ENCODE measurements at regions not wholly inside any gene's neighbourhood (a gene's known extent, or its start where the extent isn't known, plus 50 kb on each side); places are given as distances from the start of the nearest gene placed in this dataset.

DNA sequence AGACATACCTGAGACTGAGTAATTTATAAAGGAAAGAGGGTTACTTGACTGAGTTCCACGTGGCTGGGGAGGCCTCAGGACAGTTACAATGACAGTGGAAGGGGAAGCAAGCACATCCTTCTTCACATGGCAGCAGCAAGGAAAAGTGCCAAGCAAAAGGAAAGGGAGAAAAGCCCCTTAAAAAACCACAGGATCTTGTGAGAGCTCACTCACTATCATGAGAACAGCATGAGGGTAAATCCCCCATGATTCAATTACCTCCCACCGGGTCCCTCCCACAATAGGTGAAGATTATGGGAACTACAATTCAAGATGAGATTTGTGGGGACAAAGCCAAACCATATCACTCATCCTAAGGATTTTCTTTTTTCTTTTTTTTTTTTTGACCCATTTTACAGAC is 177.8 kb upstream of the EEA1 start:
- DNase-seq (ENCODE audit: low spot score): no peak
- TF ChIP-seq, protein P1, sequence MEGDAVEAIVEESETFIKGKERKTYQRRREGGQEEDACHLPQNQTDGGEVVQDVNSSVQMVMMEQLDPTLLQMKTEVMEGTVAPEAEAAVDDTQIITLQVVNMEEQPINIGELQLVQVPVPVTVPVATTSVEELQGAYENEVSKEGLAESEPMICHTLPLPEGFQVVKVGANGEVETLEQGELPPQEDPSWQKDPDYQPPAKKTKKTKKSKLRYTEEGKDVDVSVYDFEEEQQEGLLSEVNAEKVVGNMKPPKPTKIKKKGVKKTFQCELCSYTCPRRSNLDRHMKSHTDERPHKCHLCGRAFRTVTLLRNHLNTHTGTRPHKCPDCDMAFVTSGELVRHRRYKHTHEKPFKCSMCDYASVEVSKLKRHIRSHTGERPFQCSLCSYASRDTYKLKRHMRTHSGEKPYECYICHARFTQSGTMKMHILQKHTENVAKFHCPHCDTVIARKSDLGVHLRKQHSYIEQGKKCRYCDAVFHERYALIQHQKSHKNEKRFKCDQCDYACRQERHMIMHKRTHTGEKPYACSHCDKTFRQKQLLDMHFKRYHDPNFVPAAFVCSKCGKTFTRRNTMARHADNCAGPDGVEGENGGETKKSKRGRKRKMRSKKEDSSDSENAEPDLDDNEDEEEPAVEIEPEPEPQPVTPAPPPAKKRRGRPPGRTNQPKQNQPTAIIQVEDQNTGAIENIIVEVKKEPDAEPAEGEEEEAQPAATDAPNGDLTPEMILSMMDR (IDR thresholded peaks at IDR 0.05): no peak
- no peak overlapping the region for H3K4me3 ChIP-seq
- no peaks in the 10 kb centered on the region for H3K9me3 ChIP-seq
- no peak overlapping the region for H3K27ac ChIP-seq
- H3K27me3 ChIP-seq: no peaks in the 10 kb centered on the region
- no peaks in the 10 kb centered on the region for H3K36me3 ChIP-seq
- peaks cover 0 to 20% of the 10 kb centered on the region in 2 donors for H3K4me1 ChIP-seq

DNA sequence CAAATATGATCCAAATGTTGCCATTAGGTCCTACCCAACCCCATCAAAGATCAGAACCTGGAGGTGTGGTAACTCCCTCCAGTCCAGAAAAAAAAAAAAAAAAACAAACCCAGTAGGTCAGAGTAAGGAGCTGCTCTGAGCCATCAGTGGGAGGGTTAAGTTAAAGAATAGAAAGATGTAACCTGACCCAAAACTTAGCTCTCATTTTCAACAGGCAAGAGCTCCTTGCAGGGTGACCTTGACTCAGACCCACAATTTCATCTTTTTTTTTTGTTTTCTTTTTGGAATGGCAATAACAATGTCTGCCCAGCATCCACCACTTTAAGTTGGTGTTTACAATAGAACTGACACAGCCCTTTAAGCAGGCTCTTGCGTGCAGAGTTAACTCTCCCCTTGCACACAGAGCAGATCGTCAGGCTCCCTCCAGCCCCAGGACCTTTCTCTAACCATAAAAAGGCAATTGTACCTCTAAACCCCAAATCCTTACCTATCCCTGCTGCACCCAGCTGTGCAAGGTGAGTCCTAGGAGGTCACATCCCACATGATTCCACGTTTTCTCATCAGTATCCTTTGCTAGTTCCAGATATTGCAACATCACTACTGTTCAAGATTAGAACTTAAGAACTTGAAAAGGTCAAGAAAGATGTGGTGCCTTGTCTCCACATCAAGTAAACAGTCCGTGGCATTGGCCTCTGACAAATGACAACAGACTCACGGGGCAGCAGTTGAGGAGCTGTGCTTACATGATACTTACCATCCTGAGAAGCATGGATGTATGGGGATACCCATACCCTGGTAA is 178.6 kb upstream of the EEA1 start:
- TF ChIP-seq, protein P1 (IDR thresholded peaks at IDR 0.05): no peak
- no peak overlapping the region for H3K4me3 ChIP-seq
- DNase-seq (ENCODE audit: low spot score): no peak
- H3K27ac ChIP-seq: no peak overlapping the region
- H3K4me1 ChIP-seq: peaks cover 0 to 26% of the 10 kb centered on the region in 2 donors
- H3K27me3 ChIP-seq: no peaks in the 10 kb centered on the region
- no peaks in the 10 kb centered on the region for H3K36me3 ChIP-seq
- H3K9me3 ChIP-seq: no peaks in the 10 kb centered on the region

DNA sequence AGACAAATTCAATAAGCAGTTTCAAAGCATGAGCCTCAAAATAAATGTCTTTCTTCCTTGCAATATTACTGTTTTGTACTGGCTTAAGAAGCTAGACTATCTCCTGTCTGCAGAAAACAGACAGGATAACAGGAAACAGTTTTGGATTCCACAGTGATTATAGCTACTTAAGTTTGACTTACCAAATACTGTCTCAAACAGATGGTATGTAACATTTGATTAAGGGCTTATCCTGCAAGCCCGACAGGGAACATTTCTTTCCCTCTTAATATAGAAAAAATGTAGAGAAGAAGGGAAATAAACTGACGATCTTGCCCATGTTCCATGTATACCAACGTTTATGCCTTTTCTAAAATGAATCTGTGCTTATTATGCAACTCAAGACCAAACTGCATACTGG is 179.9 kb upstream of the EEA1 start:
- TF ChIP-seq, protein P1 (IDR thresholded peaks at IDR 0.05): no peak
- Histone ChIP-seq H3K9me3 (no peaks in the 10 kb centered on the region), H3K36me3 (no peaks in the 10 kb centered on the region), H3K4me3 (no peak overlapping the region), H3K4me1 (peaks cover 0 to 39% of the 10 kb centered on the region in 2 donors), H3K27me3 (no peaks in the 10 kb centered on the region), H3K27ac (peak overlapping the region in 1 of 2 donors; percentile 45)
- no peak for DNase-seq (ENCODE audit: low spot score)

DNA sequence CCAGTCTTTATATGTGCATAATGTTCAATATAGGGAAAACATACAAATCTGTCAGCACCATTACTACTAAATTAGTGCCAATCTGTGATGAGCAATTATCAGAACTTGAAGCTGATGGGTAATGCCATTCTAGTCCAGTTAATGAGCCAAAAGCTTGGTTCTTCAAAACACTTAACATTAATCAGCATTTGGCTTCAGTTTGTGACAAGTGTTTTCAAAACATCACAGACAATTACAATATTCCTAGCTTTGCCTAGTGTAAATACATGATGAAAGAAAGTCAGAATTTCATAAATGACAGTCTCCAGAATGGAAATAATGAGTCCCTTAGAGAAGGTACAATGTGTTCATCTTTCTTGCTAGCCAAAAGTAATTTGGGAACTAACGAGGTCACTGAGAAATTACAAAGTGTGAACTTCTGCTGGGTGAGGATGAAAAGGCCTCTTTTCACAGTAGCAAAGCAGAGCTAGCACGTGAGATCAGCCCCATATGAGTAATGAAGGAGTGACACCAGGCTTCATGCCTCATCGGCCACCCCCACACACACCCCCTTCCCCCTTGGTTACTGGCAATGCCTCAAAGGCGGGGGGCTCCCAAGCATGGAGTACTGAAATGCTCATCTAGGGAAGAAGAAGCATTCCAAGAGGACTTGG is 180.6 kb upstream of the EEA1 start:
- no peak for DNase-seq (ENCODE audit: low spot score)
- Histone ChIP-seq H3K36me3 (no peaks in the 10 kb centered on the region), H3K9me3 (no peaks in the 10 kb centered on the region), H3K4me1 (peaks cover 0 to 46% of the 10 kb centered on the region in 2 donors), H3K27me3 (no peaks in the 10 kb centered on the region), H3K4me3 (no peak overlapping the region), H3K27ac (peak overlapping the region in 1 of 2 donors; percentile 45)
- TF ChIP-seq, protein P1 (IDR thresholded peaks at IDR 0.05): no peak

DNA sequence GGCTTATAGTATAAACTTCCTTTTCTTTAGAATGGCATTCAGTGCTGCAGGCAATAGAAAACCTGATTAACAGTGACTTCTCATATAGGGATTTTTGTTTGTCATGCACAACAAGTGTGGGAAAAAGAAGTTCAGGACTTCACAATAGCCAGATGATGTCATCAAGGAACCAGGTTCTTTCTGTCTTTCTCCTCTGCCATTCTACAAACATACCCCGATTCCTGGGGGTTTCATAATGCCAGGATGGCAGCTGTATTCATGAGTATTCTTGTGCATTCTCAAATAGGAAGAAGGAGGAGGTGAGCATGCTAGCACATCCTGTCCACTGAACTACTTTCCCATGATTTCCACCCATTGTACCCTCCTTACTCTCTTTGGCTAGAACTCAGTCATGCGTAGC is 182.7 kb upstream of the EEA1 start:
- DNase-seq (ENCODE audit: low spot score): no peak
- Histone ChIP-seq H3K9me3 (no peaks in the 10 kb centered on the region), H3K36me3 (no peaks in the 10 kb centered on the region), H3K27me3 (no peaks in the 10 kb centered on the region), H3K4me3 (no peak overlapping the region), H3K4me1 (peaks cover 0 to 67% of the 10 kb centered on the region in 2 donors), H3K27ac (no peak overlapping the region)
- TF ChIP-seq, protein P1 (IDR thresholded peaks at IDR 0.05): no peak
